Brain microvascular endothelial cell (primary cell): ENCODE measurements at regions not wholly inside any gene's neighbourhood (a gene's known extent, or its start where the extent isn't known, plus 50 kb on each side); places are given as distances from the start of the nearest gene placed in this dataset.

Source experiments
- DNase-seq: peaks from one replicate; pipeline ENCODE4 v3.0.0-alpha.2; 2020
- H3K27ac ChIP-seq: fragments of 250-450 bp; sonication (Bioruptor Pico); 2 replicates; pipeline ENCODE4 v1.5.1; 2020; ENCODE audit warnings: mild to moderate bottlenecking, moderate library complexity
- H3K27me3 ChIP-seq: fragments of 250-450 bp; sonication (Bioruptor Pico); replicated peaks from 2 replicates; pipeline ENCODE4 v1.5.1; 2020; ENCODE audit warnings: mild to moderate bottlenecking
- H3K36me3 ChIP-seq: fragments of 250-450 bp; sonication (Bioruptor Pico); replicated peaks from 2 replicates; pipeline ENCODE4 v1.5.1; 2020; ENCODE audit warnings: mild to moderate bottlenecking
- H3K4me3 ChIP-seq: 2 replicates; pipeline ENCODE4 v1.5.1; 2011; ENCODE audit warnings: low read depth, mild to moderate bottlenecking, control low read depth, low read length, moderate library complexity
- CTCF ChIP-seq: IDR thresholded peaks from 2 replicates; pipeline ENCODE4 v1.5.1; 2011; ENCODE audit warnings: low read depth, mild to moderate bottlenecking, moderate library complexity, low read length, control low read depth, inconsistent platforms; ENCODE audit errors: missing control alignments
- in situ Hi-C: cut with HindIII; loops from 2 replicates; pipeline ENCODE4 v1.10.0; 2017; ENCODE audit warnings: low sequenced_read_pairs, low pct_ligation_motif_present

DNA sequence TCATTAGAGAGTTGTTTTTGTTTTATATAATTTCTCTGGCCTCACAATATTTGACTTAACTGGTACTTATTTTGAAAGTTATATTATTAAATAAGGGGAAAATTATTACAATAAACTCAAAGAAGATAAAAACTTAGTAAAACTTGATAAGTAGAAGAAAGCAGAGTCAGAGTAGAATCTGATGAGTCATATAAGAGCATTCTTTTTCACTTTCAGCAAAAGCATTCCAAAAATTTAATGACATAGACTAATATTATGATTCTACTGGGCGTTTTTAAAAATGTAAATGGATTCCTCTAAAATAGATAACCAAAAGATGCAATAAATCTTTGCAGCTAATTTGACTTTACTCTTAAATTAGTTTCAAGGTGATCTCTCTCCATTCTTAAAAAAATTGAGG, 366.3 kb upstream of the IMPG1 start:
- H3K4me3 ChIP-seq: no peak overlapping the region
- H3K36me3 ChIP-seq: no peaks in the 10 kb centered on the region
- DNase-seq: no peak
- no peak overlapping the region for H3K27ac ChIP-seq
- in situ Hi-C loops: no loop called here
- no peaks in the 10 kb centered on the region for H3K27me3 ChIP-seq
- no peak for TF ChIP-seq CTCF

GRCh38 chr6:76435174-76435573, 362.7 kb upstream of the IMPG1 start:
- H3K27me3 ChIP-seq: no peaks in the 10 kb centered on the region
- in situ Hi-C loops: no loop called here
- DNase-seq: peak; percentile 0
- TF ChIP-seq CTCF: no peak
- no peak overlapping the region for H3K27ac ChIP-seq
- H3K36me3 ChIP-seq: no peaks in the 10 kb centered on the region
- H3K4me3 ChIP-seq: no peak overlapping the region

DNA sequence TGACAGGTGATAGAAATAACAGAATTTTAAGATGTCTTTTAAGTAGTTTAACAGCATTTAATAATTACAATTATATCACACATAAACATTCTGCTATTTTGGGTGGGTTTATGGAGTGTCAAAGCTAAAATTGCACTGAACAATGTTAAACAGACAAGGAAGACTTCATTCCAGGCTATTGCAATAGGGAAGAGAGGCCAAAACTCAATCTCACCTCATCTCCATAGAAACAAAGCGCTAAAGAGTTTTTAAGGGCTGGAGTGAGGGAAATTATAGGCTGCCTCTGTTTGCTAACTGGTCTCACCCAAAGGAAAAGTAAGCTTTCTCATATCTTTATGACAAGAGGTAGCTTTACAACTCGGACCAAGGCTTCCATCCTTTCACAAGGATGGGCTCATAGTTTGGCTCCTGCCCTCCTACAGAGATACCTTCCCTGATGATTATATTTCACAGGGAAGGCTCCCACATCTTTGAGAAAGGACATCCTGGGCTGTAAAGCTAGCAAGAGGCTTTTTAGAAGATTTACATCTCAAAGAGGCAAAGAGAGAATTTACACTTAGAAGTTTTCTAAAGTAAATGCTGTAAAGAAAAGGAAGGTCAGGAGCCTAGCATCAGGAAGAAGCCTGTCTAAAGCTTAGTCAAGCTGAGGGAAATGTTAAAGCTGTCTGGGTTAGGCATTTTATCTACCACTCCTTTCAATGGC, 350.2 kb upstream of the IMPG1 start:
- H3K27me3 ChIP-seq: no peaks in the 10 kb centered on the region
- in situ Hi-C loops: no loop called here
- no peak for DNase-seq
- H3K27ac ChIP-seq: no peak overlapping the region
- H3K4me3 ChIP-seq: no peak overlapping the region
- TF ChIP-seq CTCF: no peak
- H3K36me3 ChIP-seq: no peaks in the 10 kb centered on the region

GRCh38 chr6:76420094-76420493, 347.6 kb upstream of the IMPG1 start:
- Histone ChIP-seq H3K27me3 (no peaks in the 10 kb centered on the region), H3K27ac (no peak overlapping the region), H3K36me3 (no peaks in the 10 kb centered on the region), H3K4me3 (no peak overlapping the region)
- no peak for TF ChIP-seq CTCF
- in situ Hi-C loops: no loop called here
- DNase-seq: no peak

- H3K27me3 ChIP-seq: no peaks in the 10 kb centered on the region
- TF ChIP-seq CTCF: no peak
- DNase-seq: peak; percentile 27
- no peaks in the 10 kb centered on the region for H3K36me3 ChIP-seq
- H3K4me3 ChIP-seq: no peak overlapping the region
- in situ Hi-C loops: no loop called here
- H3K27ac ChIP-seq: no peak overlapping the region
Measured at GRCh38 chr6:76418560-76419223, 346.2 kb upstream of the IMPG1 start.
